Neural cell (in vitro differentiated cells): ENCODE measurements at regions not wholly inside any gene's neighbourhood (a gene's known extent, or its start where the extent isn't known, plus 50 kb on each side); places are given as distances from the start of the nearest gene placed in this dataset.

Experiments used
- H2AFZ ChIP-seq: fragments of 200-600, 300-800 bp; sonication (generic), shearing (Covaris generic); 2 replicates; pipeline ENCODE4 v1.6.0; 2014; ENCODE audit warnings: low read depth, mild to moderate bottlenecking, antibody characterized with exemption, low read length, moderate library complexity
- H3F3A ChIP-seq: fragments of 200-600 bp; shearing (Covaris generic); 2 replicates; pipeline ENCODE4 v1.6.1; 2016; ENCODE audit warnings: mild to moderate bottlenecking, moderate library complexity, mixed read lengths, antibody characterized with exemption, low read length; ENCODE audit not compliant: insufficient read depth, poor library complexity, severe bottlenecking
- H3K27ac ChIP-seq: fragments of 200-600, 300-800 bp; sonication (generic), shearing (Covaris generic); 2 replicates; pipeline ENCODE4 v1.5.1; 2014; ENCODE audit warnings: mild to moderate bottlenecking, low read length, moderate library complexity
- H3K27me3 ChIP-seq: fragments of 300-800, 200-600 bp; sonication (generic), shearing (Covaris generic); 2 replicates; pipeline ENCODE4 v1.6.0; 2014; ENCODE audit warnings: mild to moderate bottlenecking, low read depth, low read length, moderate library complexity; ENCODE audit not compliant: insufficient read depth
- H3K36me3 ChIP-seq: fragments of 300-800, 200-600 bp; sonication (generic), shearing (Covaris generic); 2 replicates; pipeline ENCODE4 v1.5.1; 2014; ENCODE audit warnings: mild to moderate bottlenecking, antibody characterized with exemption, low read length, moderate library complexity; ENCODE audit not compliant: insufficient read depth
- H3K4me2 ChIP-seq: fragments of 300-800, 200-600 bp; sonication (generic), shearing (Covaris generic); 2 replicates; pipeline ENCODE4 v1.6.0; 2014; ENCODE audit warnings: mild to moderate bottlenecking, low read length
- H3K4me3 ChIP-seq: fragments of 300-800, 200-600 bp; sonication (generic), shearing (Covaris generic); 2 replicates; pipeline ENCODE4 v1.5.1; 2014; ENCODE audit warnings: mild to moderate bottlenecking, low read length, moderate library complexity
- H3K79me2 ChIP-seq: fragments of 200-600 bp; shearing (Covaris generic); replicated peaks from 2 replicates; pipeline ENCODE4 v1.6.0; 2014; ENCODE audit warnings: mild to moderate bottlenecking, low read length, moderate library complexity; ENCODE audit not compliant: insufficient read depth
- H3K9ac ChIP-seq: fragments of 300-800, 200-600 bp; sonication (generic), shearing (Covaris generic); 2 replicates; pipeline ENCODE4 v1.6.1; 2016; ENCODE audit warnings: mild to moderate bottlenecking, low read length, mixed read lengths
- H3K9me2 ChIP-seq: fragments of 200-600 bp; shearing (Covaris generic); 2 replicates; pipeline ENCODE4 v1.6.1; 2016; ENCODE audit warnings: mild to moderate bottlenecking, low read length, mixed read lengths; ENCODE audit not compliant: insufficient read depth
- H3K9me3 ChIP-seq: fragments of 200-600, 300-800 bp; sonication (generic), shearing (Covaris generic); 2 replicates; pipeline ENCODE4 v1.6.1; 2016; ENCODE audit warnings: mild to moderate bottlenecking, mixed run types, low read length, moderate library complexity, mixed read lengths
- H4K20me1 ChIP-seq: fragments of 200-600 bp; shearing (Covaris generic); 2 replicates; pipeline ENCODE4 v1.6.1; 2016; ENCODE audit warnings: mild to moderate bottlenecking, mixed run types; ENCODE audit not compliant: insufficient read depth
- EP300 ChIP-seq: fragments of 450-650 bp; conservative IDR thresholded peaks from 2 replicates; pipeline ENCODE4 v1.6.1; 2014; ENCODE audit warnings: antibody characterized with exemption, mild to moderate bottlenecking, moderate library complexity; ENCODE audit not compliant: poor library complexity, severe bottlenecking
- MXI1 ChIP-seq: fragments of 450-650 bp; conservative IDR thresholded peaks from 2 replicates; pipeline ENCODE4 v1.6.1; 2014; ENCODE audit warnings: antibody characterized with exemption, mild to moderate bottlenecking; ENCODE audit not compliant: poor library complexity, severe bottlenecking
- POLR2AphosphoS5 ChIP-seq: IDR thresholded peaks from 2 replicates; pipeline ENCODE4 v1.6.1; 2012
- RAD21 ChIP-seq: fragments of 450-650 bp; conservative IDR thresholded peaks from 2 replicates; pipeline ENCODE4 v1.6.1; 2014; ENCODE audit warnings: antibody characterized with exemption, mild to moderate bottlenecking, moderate library complexity
- SMC3 ChIP-seq: fragments of 450-650 bp; conservative IDR thresholded peaks from 2 replicates; pipeline ENCODE4 v1.6.1; 2014; ENCODE audit warnings: antibody characterized with exemption, mild to moderate bottlenecking, moderate library complexity; ENCODE audit not compliant: poor library complexity
- TAF1 ChIP-seq: IDR thresholded peaks from 2 replicates; pipeline ENCODE4 v1.6.1; 2012; ENCODE audit warnings: low read depth
- TF ChIP-seq, protein P1 (sequence below): IDR thresholded peaks from 2 replicates; pipeline ENCODE4 v1.6.1; 2012; ENCODE audit warnings: borderline replicate concordance
- TF ChIP-seq, protein P2 (sequence below): fragments of 450-650 bp; IDR thresholded peaks from 2 replicates; pipeline ENCODE4 v1.5.1; 2014; ENCODE audit warnings: antibody characterized with exemption, mild to moderate bottlenecking, moderate library complexity; ENCODE audit not compliant: poor library complexity, severe bottlenecking

DNA sequence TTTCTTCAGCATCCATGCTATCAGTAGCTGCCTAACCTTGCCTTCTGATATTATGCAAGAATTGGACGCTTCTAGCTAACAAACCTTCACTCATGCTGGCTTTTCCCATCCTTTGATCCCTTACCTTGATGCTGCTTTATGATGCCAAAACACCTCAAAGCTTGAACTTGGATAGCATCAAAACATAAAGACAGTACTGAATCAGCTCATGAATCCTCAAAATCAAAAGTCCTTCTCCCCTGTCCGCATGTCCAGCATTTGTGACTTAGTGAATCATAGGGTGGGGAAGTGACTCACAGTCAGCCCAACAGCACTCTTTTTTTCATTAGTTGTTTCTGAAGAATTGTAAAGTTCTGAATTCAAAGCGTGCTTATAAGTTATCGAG is 89.5 kb upstream of the PIK3CG start:
- H3F3A ChIP-seq: no peaks in the 10 kb centered on the region
- no peak overlapping the region for H3K27ac ChIP-seq
- no peak overlapping the region for H2AFZ ChIP-seq
- no peaks in the 10 kb centered on the region for H3K27me3 ChIP-seq
- H4K20me1 ChIP-seq: no peaks in the 10 kb centered on the region
- no peak overlapping the region for H3K4me2 ChIP-seq
- H3K9ac ChIP-seq: no peak overlapping the region
- H3K4me3 ChIP-seq: no peak overlapping the region
- no peaks in the 10 kb centered on the region for H3K36me3 ChIP-seq
- no peaks in the 10 kb centered on the region for H3K79me2 ChIP-seq
- TF ChIP-seq SMC3: no peak
- TF ChIP-seq, protein P1, sequence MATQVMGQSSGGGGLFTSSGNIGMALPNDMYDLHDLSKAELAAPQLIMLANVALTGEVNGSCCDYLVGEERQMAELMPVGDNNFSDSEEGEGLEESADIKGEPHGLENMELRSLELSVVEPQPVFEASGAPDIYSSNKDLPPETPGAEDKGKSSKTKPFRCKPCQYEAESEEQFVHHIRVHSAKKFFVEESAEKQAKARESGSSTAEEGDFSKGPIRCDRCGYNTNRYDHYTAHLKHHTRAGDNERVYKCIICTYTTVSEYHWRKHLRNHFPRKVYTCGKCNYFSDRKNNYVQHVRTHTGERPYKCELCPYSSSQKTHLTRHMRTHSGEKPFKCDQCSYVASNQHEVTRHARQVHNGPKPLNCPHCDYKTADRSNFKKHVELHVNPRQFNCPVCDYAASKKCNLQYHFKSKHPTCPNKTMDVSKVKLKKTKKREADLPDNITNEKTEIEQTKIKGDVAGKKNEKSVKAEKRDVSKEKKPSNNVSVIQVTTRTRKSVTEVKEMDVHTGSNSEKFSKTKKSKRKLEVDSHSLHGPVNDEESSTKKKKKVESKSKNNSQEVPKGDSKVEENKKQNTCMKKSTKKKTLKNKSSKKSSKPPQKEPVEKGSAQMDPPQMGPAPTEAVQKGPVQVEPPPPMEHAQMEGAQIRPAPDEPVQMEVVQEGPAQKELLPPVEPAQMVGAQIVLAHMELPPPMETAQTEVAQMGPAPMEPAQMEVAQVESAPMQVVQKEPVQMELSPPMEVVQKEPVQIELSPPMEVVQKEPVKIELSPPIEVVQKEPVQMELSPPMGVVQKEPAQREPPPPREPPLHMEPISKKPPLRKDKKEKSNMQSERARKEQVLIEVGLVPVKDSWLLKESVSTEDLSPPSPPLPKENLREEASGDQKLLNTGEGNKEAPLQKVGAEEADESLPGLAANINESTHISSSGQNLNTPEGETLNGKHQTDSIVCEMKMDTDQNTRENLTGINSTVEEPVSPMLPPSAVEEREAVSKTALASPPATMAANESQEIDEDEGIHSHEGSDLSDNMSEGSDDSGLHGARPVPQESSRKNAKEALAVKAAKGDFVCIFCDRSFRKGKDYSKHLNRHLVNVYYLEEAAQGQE: no peak
- no peak for TF ChIP-seq MXI1
- TF ChIP-seq, protein P2, sequence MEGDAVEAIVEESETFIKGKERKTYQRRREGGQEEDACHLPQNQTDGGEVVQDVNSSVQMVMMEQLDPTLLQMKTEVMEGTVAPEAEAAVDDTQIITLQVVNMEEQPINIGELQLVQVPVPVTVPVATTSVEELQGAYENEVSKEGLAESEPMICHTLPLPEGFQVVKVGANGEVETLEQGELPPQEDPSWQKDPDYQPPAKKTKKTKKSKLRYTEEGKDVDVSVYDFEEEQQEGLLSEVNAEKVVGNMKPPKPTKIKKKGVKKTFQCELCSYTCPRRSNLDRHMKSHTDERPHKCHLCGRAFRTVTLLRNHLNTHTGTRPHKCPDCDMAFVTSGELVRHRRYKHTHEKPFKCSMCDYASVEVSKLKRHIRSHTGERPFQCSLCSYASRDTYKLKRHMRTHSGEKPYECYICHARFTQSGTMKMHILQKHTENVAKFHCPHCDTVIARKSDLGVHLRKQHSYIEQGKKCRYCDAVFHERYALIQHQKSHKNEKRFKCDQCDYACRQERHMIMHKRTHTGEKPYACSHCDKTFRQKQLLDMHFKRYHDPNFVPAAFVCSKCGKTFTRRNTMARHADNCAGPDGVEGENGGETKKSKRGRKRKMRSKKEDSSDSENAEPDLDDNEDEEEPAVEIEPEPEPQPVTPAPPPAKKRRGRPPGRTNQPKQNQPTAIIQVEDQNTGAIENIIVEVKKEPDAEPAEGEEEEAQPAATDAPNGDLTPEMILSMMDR: no peak
- TF ChIP-seq POLR2AphosphoS5: no peak
- no peak for TF ChIP-seq EP300
- no peak for TF ChIP-seq TAF1
- TF ChIP-seq RAD21: no peak
- H3K9me3 ChIP-seq: no peaks in the 10 kb centered on the region
- no peaks in the 10 kb centered on the region for H3K9me2 ChIP-seq

DNA sequence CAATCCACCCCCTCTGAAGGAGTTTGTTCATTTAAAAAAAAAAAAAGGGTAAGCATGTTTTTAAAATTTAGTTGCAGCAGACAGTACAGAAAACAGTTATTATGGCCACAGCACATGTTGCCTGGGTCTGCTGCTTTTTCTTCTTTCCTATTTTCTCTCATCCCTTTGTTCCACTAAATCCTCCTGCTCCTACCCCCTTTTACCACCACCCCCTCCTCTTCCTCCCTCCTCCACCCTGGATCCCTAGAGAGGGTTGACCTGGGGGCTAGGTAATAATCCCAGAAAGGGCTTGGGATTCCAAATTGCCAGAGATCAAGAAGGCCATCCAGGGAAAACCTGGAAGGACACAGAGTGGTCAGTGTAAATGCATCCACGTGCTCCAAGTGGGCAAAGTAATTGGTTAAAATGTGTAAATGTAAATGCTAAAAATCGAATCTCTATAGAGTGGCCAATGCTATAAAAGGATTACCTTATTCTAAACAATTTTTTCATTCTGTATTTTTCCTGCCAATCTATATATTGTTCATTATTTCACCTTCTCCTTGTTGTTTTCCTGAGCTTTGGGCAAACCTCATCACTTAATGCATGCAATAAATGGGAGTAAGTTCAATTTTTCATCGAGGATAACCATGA is 89.0 kb upstream of the PIK3CG start:
- Histone ChIP-seq H3K4me2 (no peak overlapping the region), H3K9ac (no peak overlapping the region), H4K20me1 (no peaks in the 10 kb centered on the region), H3K79me2 (no peaks in the 10 kb centered on the region), H3K27ac (no peak overlapping the region), H3K9me3 (no peaks in the 10 kb centered on the region), H3K36me3 (no peaks in the 10 kb centered on the region), H3K4me3 (no peak overlapping the region), H3K27me3 (no peaks in the 10 kb centered on the region), H2AFZ (no peak overlapping the region), H3K9me2 (no peaks in the 10 kb centered on the region), H3F3A (no peaks in the 10 kb centered on the region)
- TF ChIP-seq RAD21 (no peak), EP300 (no peak), SMC3 (no peak)
